Germinal center (tissue), 1 donor: ENCODE measurements at regions not wholly inside any gene's neighbourhood (a gene's known extent, or its start where the extent isn't known, plus 50 kb on each side); places are given as distances from the start of the nearest gene placed in this dataset.
"Not testable (repeated sequence)": the region's sequence is repeated elsewhere in the genome, so short reads cannot be mapped to it uniquely, and the experiment has no call there.

Source experiments
- DNase-seq: peaks from one replicate; pipeline ENCODE4 v3.0.0; 2012; ENCODE audit warnings: mixed read lengths, low spot score

GRCh38 chr12:124674937-124675336 lies 107.5 kb upstream of the NCOR2 start:
- no peak for DNase-seq

GRCh38 chr12:124673801-124674617 lies 106.6 kb upstream of the NCOR2 start:
- no peak for DNase-seq

GRCh38 chr12:124669271-124669721 lies 101.9 kb upstream of the NCOR2 start:
- not testable (repeated sequence) for DNase-seq

GRCh38 chr12:124668602-124669001 lies 101.2 kb upstream of the NCOR2 start:
- no peak for DNase-seq

- no peak for DNase-seq
Measured at GRCh38 chr12:124667506-124668326, 100.3 kb upstream of the NCOR2 start.

- DNase-seq = no peak
Measured at GRCh38 chr12:124666722-124667259, 99.4 kb upstream of the NCOR2 start.

GRCh38 chr12:124665511-124665910 lies 98.1 kb upstream of the NCOR2 start:
- DNase-seq = no peak

GRCh38 chr12:124664395-124665111 lies 97.1 kb upstream of the NCOR2 start:
- no peak for DNase-seq

GRCh38 chr12:124663771-124664366 lies 96.5 kb upstream of the NCOR2 start:
- DNase-seq = no peak

GRCh38 chr12:124663206-124663605 lies 95.8 kb upstream of the NCOR2 start:
- no peak for DNase-seq

- DNase-seq = no peak
Measured at GRCh38 chr12:124661341-124661740, 93.9 kb upstream of the NCOR2 start.

- no peak for DNase-seq
Measured at GRCh38 chr12:124660851-124661250, 93.4 kb upstream of the NCOR2 start.

- no peak for DNase-seq
Measured at GRCh38 chr12:124658806-124659402, 91.5 kb upstream of the NCOR2 start.

GRCh38 chr12:124658302-124658701 lies 90.9 kb upstream of the NCOR2 start:
- DNase-seq = no peak

GRCh38 chr12:124656947-124657434 lies 89.6 kb upstream of the NCOR2 start:
- no peak for DNase-seq

- no peak for DNase-seq
Measured at GRCh38 chr12:124655698-124656516, 88.5 kb upstream of the NCOR2 start.

GRCh38 chr12:124655048-124655697 lies 87.8 kb upstream of the NCOR2 start:
- DNase-seq = no peak

- DNase-seq = no peak
Measured at GRCh38 chr12:124654666-124655047, 87.2 kb upstream of the NCOR2 start.

GRCh38 chr12:124653169-124653931 lies 85.9 kb upstream of the NCOR2 start:
- no peak for DNase-seq
